Sigmoid colon (tissue), 4 donors: ENCODE measurements at regions not wholly inside any gene's neighbourhood (a gene's known extent, or its start where the extent isn't known, plus 50 kb on each side); places are given as distances from the start of the nearest gene placed in this dataset.

Experiments used
- CTCF ChIP-seq, 4 experiments: fragments of 450-650 bp in 3 of 4; fragments of 200-600 bp in 1 of 4; IDR thresholded peaks; one replicate each; pipeline ENCODE4 v1.5.1; 2016 to 2019; ENCODE audit warnings: antibody characterized with exemption in 4 of 4, mild to moderate bottlenecking in 3 of 4, moderate library complexity in 2 of 4
- EP300 ChIP-seq, 4 donors: sonication (generic); formaldehyde crosslinking; IDR thresholded peaks; one replicate each; pipeline ENCODE4 v1.6.1; 2017; ENCODE audit warnings: antibody characterized with exemption in 4 of 4
- POLR2A ChIP-seq, 2 donors: fragments of 450-650 bp; IDR thresholded peaks; one replicate each; pipeline ENCODE4 v1.6.1; 2016; ENCODE audit warnings: antibody characterized with exemption in 2 of 2, mild to moderate bottlenecking in 2 of 2, moderate library complexity in 2 of 2
- POLR2AphosphoS5 ChIP-seq, 4 donors: sonication (generic); formaldehyde crosslinking; IDR thresholded peaks; one replicate each; pipeline ENCODE4 v1.6.1; 2017; ENCODE audit warnings: antibody characterized with exemption in 4 of 4

DNA sequence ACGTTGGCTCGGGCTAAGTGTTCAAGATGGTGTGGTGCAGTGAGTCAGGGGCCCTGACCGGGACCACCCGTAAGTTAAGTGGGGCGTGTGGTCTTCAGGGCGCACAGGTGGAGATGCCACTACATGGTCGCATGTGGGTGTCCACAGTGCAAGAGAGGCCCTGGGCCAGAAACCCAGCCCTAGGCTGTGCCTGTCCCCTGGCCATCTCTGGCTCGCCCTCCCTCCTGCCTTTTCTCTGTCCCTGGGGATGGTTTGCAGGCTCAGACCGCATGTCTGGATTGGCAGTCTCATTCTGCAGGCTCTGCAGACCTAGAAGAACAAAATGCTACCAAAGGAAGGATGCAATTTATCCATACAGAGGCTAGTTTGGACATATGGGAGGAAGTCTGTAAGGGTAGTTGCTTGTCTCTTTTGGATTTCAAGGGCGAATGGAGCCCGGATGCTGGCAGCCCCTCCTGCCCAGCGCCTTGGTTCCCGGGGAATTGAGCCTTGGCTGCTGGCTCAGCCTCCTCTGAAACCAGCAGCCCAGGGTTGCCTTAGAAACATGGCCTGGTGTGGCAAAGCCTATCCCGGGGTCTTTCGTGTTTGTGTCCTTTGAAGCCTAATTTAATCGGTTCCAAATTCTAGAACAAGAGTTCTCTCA is 417.5 kb upstream of the HS6ST1 start:
- TF ChIP-seq POLR2A (IDR thresholded peaks at IDR 0.05) (no peak), CTCF (IDR thresholded peaks at IDR 0.05) (no peak), POLR2AphosphoS5 (IDR thresholded peaks at IDR 0.05) (no peak), EP300 (IDR thresholded peaks at IDR 0.05) (no peak)
